Uterus (tissue), 3 donors: ENCODE measurements at regions not wholly inside any gene's neighbourhood (a gene's known extent, or its start where the extent isn't known, plus 50 kb on each side); places are given as distances from the start of the nearest gene placed in this dataset. TPM values are rescaled to one million over a fixed set of nuclear protein-coding genes. Genes with fewer than 3 reads are reported as not detected.

Experiments used
- DNase-seq, 2 donors: peaks; one replicate each; pipeline ENCODE4 v3.0.0-alpha.2; 2019 to 2020
- H3K27ac ChIP-seq, 2 donors: fragments of 200-600 bp; sonication (generic); 1 replicate in 1 of 2; 2 replicates in 1 of 2; pipeline ENCODE4 v1.5.1; 2016 to 2018
- H3K27me3 ChIP-seq, 2 donors: fragments of 200-600 bp; sonication (generic); one replicate each; pipeline ENCODE4 v1.5.1; 2018 to 2019; ENCODE audit warnings: control low read depth in 1 of 2
- H3K36me3 ChIP-seq, 2 donors: fragments of 200-600 bp; sonication (generic); one replicate each; pipeline ENCODE4 v1.5.1; 2019; ENCODE audit warnings: control low read depth in 1 of 2
- H3K4me1 ChIP-seq, 2 donors: fragments of 200-600 bp; sonication (generic); one replicate each; pipeline ENCODE4 v1.5.1; 2018 to 2019; ENCODE audit warnings: control low read depth in 1 of 2
- H3K4me3 ChIP-seq, 2 donors: fragments of 200-600 bp; sonication (generic); 1 replicate in 1 of 2; 2 replicates in 1 of 2; pipeline ENCODE4 v1.5.1; 2018 to 2019; ENCODE audit warnings: mild to moderate bottlenecking in 1 of 2
- H3K9me3 ChIP-seq, 2 donors: fragments of 200-600 bp; sonication (generic); one replicate each; pipeline ENCODE4 v1.5.1; 2019; ENCODE audit warnings: control low read depth in 1 of 2
- POLR2A ChIP-seq, 2 donors: fragments of 450-650 bp; IDR thresholded peaks; one replicate each; pipeline ENCODE4 v1.6.1; 2016; ENCODE audit warnings: antibody characterized with exemption in 2 of 2, mild to moderate bottlenecking in 1 of 2, moderate library complexity in 1 of 2
- intact Hi-C: fragments of 100-400 bp; cut with DNase I; formaldehyde crosslinking; loops from one replicate; pipeline ENCODE4 v1.15.1; 2023; ENCODE audit warnings: low total_unique reads
- small RNA-seq: library from RNA; depleted of rRNA; stranded (forward); fragments of <200 nt; gene quantifications from one replicate; pipeline ENCODE3, GENCODE V24; 2016
- TF ChIP-seq, protein P1 (sequence below), 4 experiments: fragments of 200-600 bp in 2 of 4; fragments of 450-650 bp in 2 of 4; sonication (generic) in 2 of 4; IDR thresholded peaks; one replicate each; pipeline ENCODE4 v1.5.1; 2016 to 2019; ENCODE audit warnings: antibody characterized with exemption in 4 of 4, mild to moderate bottlenecking in 2 of 4, moderate library complexity in 1 of 4
- donor health status: DM: yes; HTN: yes; CAD: no.

DNA sequence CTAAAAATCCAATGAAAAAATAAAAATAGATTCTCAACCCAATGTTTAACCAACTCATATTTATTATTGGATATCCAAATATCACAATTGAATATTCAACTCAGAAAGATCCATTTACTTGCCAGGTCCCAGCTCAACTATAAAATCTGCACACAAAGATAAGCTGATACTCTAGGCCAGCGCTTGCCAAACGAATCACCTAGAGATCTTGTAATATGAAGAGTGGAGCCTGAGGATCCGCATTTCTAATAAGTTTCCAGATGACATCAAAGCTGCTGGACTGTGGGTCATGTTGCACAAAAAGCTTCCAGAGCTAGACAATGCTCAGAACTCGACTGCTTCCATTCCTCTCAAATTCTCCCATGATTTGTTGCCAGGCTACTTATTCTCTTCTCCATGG lies 51.7 kb upstream of the HSF2 start:
- intact Hi-C loops: no loop called here
- Histone ChIP-seq H3K36me3 (no peaks in the 10 kb centered on the region), H3K4me3 (no peak overlapping the region), H3K9me3 (no peaks in the 10 kb centered on the region), H3K27ac (no peak overlapping the region), H3K4me1 (no peaks in the 10 kb centered on the region), H3K27me3 (no peaks in the 10 kb centered on the region)
- TF ChIP-seq, protein P1, sequence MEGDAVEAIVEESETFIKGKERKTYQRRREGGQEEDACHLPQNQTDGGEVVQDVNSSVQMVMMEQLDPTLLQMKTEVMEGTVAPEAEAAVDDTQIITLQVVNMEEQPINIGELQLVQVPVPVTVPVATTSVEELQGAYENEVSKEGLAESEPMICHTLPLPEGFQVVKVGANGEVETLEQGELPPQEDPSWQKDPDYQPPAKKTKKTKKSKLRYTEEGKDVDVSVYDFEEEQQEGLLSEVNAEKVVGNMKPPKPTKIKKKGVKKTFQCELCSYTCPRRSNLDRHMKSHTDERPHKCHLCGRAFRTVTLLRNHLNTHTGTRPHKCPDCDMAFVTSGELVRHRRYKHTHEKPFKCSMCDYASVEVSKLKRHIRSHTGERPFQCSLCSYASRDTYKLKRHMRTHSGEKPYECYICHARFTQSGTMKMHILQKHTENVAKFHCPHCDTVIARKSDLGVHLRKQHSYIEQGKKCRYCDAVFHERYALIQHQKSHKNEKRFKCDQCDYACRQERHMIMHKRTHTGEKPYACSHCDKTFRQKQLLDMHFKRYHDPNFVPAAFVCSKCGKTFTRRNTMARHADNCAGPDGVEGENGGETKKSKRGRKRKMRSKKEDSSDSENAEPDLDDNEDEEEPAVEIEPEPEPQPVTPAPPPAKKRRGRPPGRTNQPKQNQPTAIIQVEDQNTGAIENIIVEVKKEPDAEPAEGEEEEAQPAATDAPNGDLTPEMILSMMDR (IDR thresholded peaks at IDR 0.05): no peak
- no peak for TF ChIP-seq POLR2A (IDR thresholded peaks at IDR 0.05)
- no peak for DNase-seq

Small RNAs in the stretch of these regions (small RNA-seq; reads per million reads assigned to genes)
- gene AL603865.2 (not detected), gene RNU1-18P (not detected), gene RNU2-8P (not detected), gene RNU4-76P (not detected)
